H9 (cell line): ENCODE measurements at regions not wholly inside any gene's neighbourhood (a gene's known extent, or its start where the extent isn't known, plus 50 kb on each side); places are given as distances from the start of the nearest gene placed in this dataset.

Source experiments
- DNase-seq: peaks from one replicate; pipeline ENCODE4 v3.0.0-alpha.2; 2017
- H2AFZ ChIP-seq: one replicate; pipeline ENCODE4 v1.6.1; 2013; ENCODE audit warnings: mild to moderate bottlenecking, low read length, control low read depth, moderate library complexity
- H2AK5ac ChIP-seq: 2 replicates; pipeline ENCODE4 v1.6.1; 2013; ENCODE audit warnings: low read length, control low read depth, mixed read lengths; ENCODE audit not compliant: insufficient read length
- H2BK120ac ChIP-seq: one replicate; pipeline ENCODE4 v1.6.1; 2013; ENCODE audit warnings: low read depth, mild to moderate bottlenecking, low read length, control low read depth, inconsistent platforms; ENCODE audit not compliant: poor library complexity, severe bottlenecking
- H2BK12ac ChIP-seq: 2 replicates; pipeline ENCODE4 v1.6.1; 2013; ENCODE audit warnings: low read length, control low read depth, mixed read lengths, low read depth; ENCODE audit not compliant: insufficient read length
- H2BK15ac ChIP-seq: 2 replicates; pipeline ENCODE4 v1.6.1; 2013; ENCODE audit warnings: low read depth, low read length, control low read depth
- H2BK20ac ChIP-seq: one replicate; pipeline ENCODE4 v1.6.1; 2013; ENCODE audit warnings: low read depth, mild to moderate bottlenecking, low read length, control low read depth, inconsistent platforms; ENCODE audit not compliant: poor library complexity, severe bottlenecking
- H2BK5ac ChIP-seq: 2 replicates; pipeline ENCODE4 v1.6.1; 2013; ENCODE audit warnings: low read length, control low read depth, mixed read lengths; ENCODE audit not compliant: insufficient read length
- H3K14ac ChIP-seq: 2 replicates; pipeline ENCODE4 v1.6.1; 2013; ENCODE audit warnings: low read length, control low read depth; ENCODE audit not compliant: insufficient read depth
- H3K18ac ChIP-seq: 2 replicates; pipeline ENCODE4 v1.6.1; 2013; ENCODE audit warnings: low read depth, mild to moderate bottlenecking, mixed read lengths, low read length, control low read depth; ENCODE audit not compliant: insufficient read length
- H3K23ac ChIP-seq: 2 replicates; pipeline ENCODE4 v1.6.1; 2013; ENCODE audit warnings: low read length, control low read depth, mixed read lengths, low read depth; ENCODE audit not compliant: insufficient read length
- H3K23me2 ChIP-seq: 2 replicates; pipeline ENCODE4 v1.6.1; 2013; ENCODE audit warnings: low read depth, mild to moderate bottlenecking, mixed read lengths, low read length, control low read depth; ENCODE audit not compliant: insufficient read length, poor library complexity, severe bottlenecking
- H3K27ac ChIP-seq: 2 replicates; pipeline ENCODE4 v1.5.1; 2013; ENCODE audit warnings: low read length, control low read depth, mixed read lengths, low read depth; ENCODE audit not compliant: insufficient read length
- H3K27me3 ChIP-seq: 2 replicates; pipeline ENCODE4 v1.6.1; 2013; ENCODE audit warnings: low read length, control low read depth, inconsistent platforms; ENCODE audit not compliant: insufficient read depth
- H3K4ac ChIP-seq: 2 replicates; pipeline ENCODE4 v1.6.1; 2013; ENCODE audit warnings: low read depth, mild to moderate bottlenecking, control low read depth, inconsistent platforms, low read length, moderate library complexity
- H3K4me1 ChIP-seq: 2 replicates; pipeline ENCODE4 v1.6.1; 2013; ENCODE audit warnings: low read length, control low read depth, inconsistent platforms; ENCODE audit not compliant: insufficient read depth
- H3K4me2 ChIP-seq: 2 replicates; pipeline ENCODE4 v1.6.1; 2013; ENCODE audit warnings: low read length, control low read depth, mixed read lengths; ENCODE audit not compliant: insufficient read length, insufficient read depth
- H3K56ac ChIP-seq: 2 replicates; pipeline ENCODE4 v1.6.1; 2013; ENCODE audit warnings: low read depth, mild to moderate bottlenecking, mixed read lengths, low read length, control low read depth; ENCODE audit not compliant: insufficient read length
- H3K79me1 ChIP-seq: 2 replicates; pipeline ENCODE4 v1.6.1; 2013; ENCODE audit warnings: low read depth, mild to moderate bottlenecking, moderate library complexity, low read length, control low read depth, inconsistent platforms; ENCODE audit not compliant: insufficient read depth, poor library complexity, severe bottlenecking
- H3K79me2 ChIP-seq: 2 replicates; pipeline ENCODE4 v1.6.1; 2013; ENCODE audit warnings: low read length, control low read depth, inconsistent platforms; ENCODE audit not compliant: insufficient read depth
- H3K9ac ChIP-seq: 2 replicates; pipeline ENCODE4 v1.6.1; 2013; ENCODE audit warnings: low read length, control low read depth, mixed read lengths; ENCODE audit not compliant: insufficient read length; ENCODE audit errors: extremely low read depth
- H3K9me3 ChIP-seq: one replicate; pipeline ENCODE4 v1.6.1; 2013; ENCODE audit warnings: low read depth, low read length, inconsistent platforms; ENCODE audit not compliant: control insufficient read depth
- H3T11ph ChIP-seq: one replicate; pipeline ENCODE4 v1.6.1; 2013; ENCODE audit warnings: mild to moderate bottlenecking, low read length, control low read depth, inconsistent platforms
- H4K20me1 ChIP-seq: one replicate; pipeline ENCODE4 v1.6.1; 2013; ENCODE audit not compliant: control insufficient read depth, insufficient read length, insufficient read depth
- H4K5ac ChIP-seq: 2 replicates; pipeline ENCODE4 v1.6.1; 2013; ENCODE audit warnings: low read depth, mild to moderate bottlenecking, mixed read lengths, low read length, control low read depth; ENCODE audit not compliant: insufficient read length
- H4K8ac ChIP-seq: replicated peaks from 2 replicates; pipeline ENCODE4 v1.6.1; 2013; ENCODE audit warnings: low read length, control low read depth, mixed read lengths, low read depth; ENCODE audit not compliant: insufficient read length
- H4K91ac ChIP-seq: 2 replicates; pipeline ENCODE4 v1.6.1; 2013; ENCODE audit warnings: low read depth, mild to moderate bottlenecking, moderate library complexity, mixed read lengths, low read length, control low read depth; ENCODE audit not compliant: insufficient read length
- H3K27ac Mint-ChIP-seq, 3 experiments: 2 replicates in 2 of 3; 3 replicates in 1 of 3; pipeline ENCODE4 v1.8.0; 2020 to 2021; ENCODE audit warnings: mixed read lengths in 3 of 3, mild to moderate bottlenecking in 1 of 3, moderate library complexity in 1 of 3
- H3K27me3 Mint-ChIP-seq: 2 replicates; pipeline ENCODE4 v1.8.0; 2021; ENCODE audit warnings: low read depth, mild to moderate bottlenecking, moderate library complexity, mixed read lengths
- H3K36me3 Mint-ChIP-seq, 3 experiments: 2 replicates in 2 of 3; 3 replicates in 1 of 3; pipeline ENCODE4 v1.8.0; 2020 to 2021; ENCODE audit warnings: low read depth in 3 of 3, mixed read lengths in 3 of 3; ENCODE audit not compliant: insufficient read depth in 1 of 3
- H3K4me1 Mint-ChIP-seq, 2 experiments: 2 replicates each; pipeline ENCODE4 v1.8.0; 2020; ENCODE audit warnings: mixed read lengths in 2 of 2
- H3K4me3 Mint-ChIP-seq, 2 experiments: 2 replicates in 1 of 2; 3 replicates in 1 of 2; pipeline ENCODE4 v1.8.0; 2020 to 2021; ENCODE audit warnings: mild to moderate bottlenecking in 2 of 2, mixed read lengths in 2 of 2, moderate library complexity in 1 of 2
- H3K9me3 Mint-ChIP-seq, 2 experiments: 2 replicates in 1 of 2; 3 replicates in 1 of 2; pipeline ENCODE4 v1.8.0; 2020; ENCODE audit warnings: mild to moderate bottlenecking in 2 of 2, mixed read lengths in 2 of 2, moderate library complexity in 1 of 2
- CTCF ChIP-seq: fragments of 200-600 bp; sonication (generic); conservative IDR thresholded peaks from 3 replicates; pipeline ENCODE4 v1.8.0; 2021; ENCODE audit warnings: antibody characterized with exemption, mild to moderate bottlenecking
- WGBS: extraction: QIAGEN DNeasy Blood & Tissue Kit; methylation state at CpG from one replicate; pipeline ENCODE4 v1.1.7; 2013; ENCODE audit warnings: missing lambda C conversion rate, low lambda C conversion rate, mixed read lengths; ENCODE audit not compliant: insufficient read length; ENCODE audit errors: extremely low coverage; 5-methylcytosine and 5-hydroxymethylcytosine counted together

GRCh38 chr7:12508005-12508404 lies 62.5 kb upstream of the SCIN start:
- H3K79me1 ChIP-seq, result no peaks in the 10 kb centered on the region
- H4K8ac ChIP-seq, result no peak overlapping the region
- H3K27ac ChIP-seq, result no peak overlapping the region
- H3K4me1 ChIP-seq, result no peaks in the 10 kb centered on the region; the same call in 1 of the 2 replicates
- no peak overlapping the region for H2AK5ac ChIP-seq
- H2BK20ac ChIP-seq, result no peak overlapping the region
- no peaks in the 10 kb centered on the region for H4K20me1 ChIP-seq
- H3K56ac ChIP-seq, result no peak overlapping the region
- H2AFZ ChIP-seq, result no peak overlapping the region
- H3K9me3 ChIP-seq, result no peaks in the 10 kb centered on the region
- H3K18ac ChIP-seq, result no peak overlapping the region
- no CpG with 5 or more reads among the region's 3 CpGs for WGBS
- H2BK15ac ChIP-seq, result no peak overlapping the region
- Mint-ChIP-seq H3K4me3 (no peak overlapping the region), H3K9me3 (peaks cover 0 to 2% of the 10 kb centered on the region in 2 experiments; a peak in 1 of 5 replicates), H3K27me3 (no peaks in the 10 kb centered on the region), H3K4me1 (peaks cover 9 to 10% of the 10 kb centered on the region in 2 experiments), H3K36me3 (peaks cover 0 to 4% (median 1%) of the 10 kb centered on the region in 3 experiments; a peak in 3 of 7 replicates), H3K27ac (no peak overlapping the region)
- no peak overlapping the region for H3K9ac ChIP-seq
- no peak overlapping the region for H3K4me2 ChIP-seq
- H3K27me3 ChIP-seq, result no peaks in the 10 kb centered on the region
- no peak overlapping the region for H4K91ac ChIP-seq
- DNase-seq, result no peak
- no peak overlapping the region for H4K5ac ChIP-seq
- H2BK120ac ChIP-seq, result no peak overlapping the region
- no peak overlapping the region for H3K4ac ChIP-seq
- TF ChIP-seq CTCF, result no peak
- H3K23me2 ChIP-seq, result no peaks in the 10 kb centered on the region
- H3K23ac ChIP-seq, result no peak overlapping the region
- no peak overlapping the region for H3K14ac ChIP-seq
- no peak overlapping the region for H2BK5ac ChIP-seq
- H3T11ph ChIP-seq, result no peak overlapping the region
- no peak overlapping the region for H2BK12ac ChIP-seq
- H3K79me2 ChIP-seq, result no peaks in the 10 kb centered on the region
